Endodermal cell (in vitro differentiated cells): ENCODE measurements at regions not wholly inside any gene's neighbourhood (a gene's known extent, or its start where the extent isn't known, plus 50 kb on each side); places are given as distances from the start of the nearest gene placed in this dataset.

Experiments used
- DNase-seq: peaks from one replicate; pipeline ENCODE4 v3.0.0-alpha.2; 2017
- H3K27ac ChIP-seq: 2 replicates; pipeline ENCODE4 v1.5.1; 2013; ENCODE audit warnings: mild to moderate bottlenecking, low read depth, low read length, moderate library complexity
- H3K27me3 ChIP-seq: 2 replicates; pipeline ENCODE4 v1.6.1; 2013; ENCODE audit warnings: mild to moderate bottlenecking, low read length, moderate library complexity; ENCODE audit not compliant: insufficient read depth, control insufficient read depth, poor library complexity, severe bottlenecking
- H3K36me3 ChIP-seq: 2 replicates; pipeline ENCODE4 v1.7.0; 2013; ENCODE audit warnings: mild to moderate bottlenecking, low read length, moderate library complexity; ENCODE audit not compliant: control insufficient read depth, insufficient read depth
- H3K4me1 ChIP-seq: one replicate; pipeline ENCODE4 v1.7.0; 2013; ENCODE audit warnings: low read length; ENCODE audit not compliant: control insufficient read depth, insufficient read depth
- H3K4me3 ChIP-seq: 2 replicates; pipeline ENCODE4 v1.5.1; 2013; ENCODE audit warnings: mild to moderate bottlenecking, low read length, moderate library complexity
- H3K9ac ChIP-seq: 2 replicates; pipeline ENCODE4 v1.6.1; 2013; ENCODE audit warnings: mild to moderate bottlenecking, low read length, moderate library complexity; ENCODE audit not compliant: poor library complexity, severe bottlenecking; ENCODE audit errors: extremely low read depth
- H3K9me3 ChIP-seq: 2 replicates; pipeline ENCODE4 v1.6.1; 2013; ENCODE audit warnings: mild to moderate bottlenecking, low read length, moderate library complexity; ENCODE audit not compliant: control insufficient read depth
- H3K27ac Mint-ChIP-seq: 2 replicates; pipeline ENCODE4 v1.8.0; 2020; ENCODE audit warnings: mixed read lengths
- H3K27me3 Mint-ChIP-seq: 2 replicates; pipeline ENCODE4 v1.8.0; 2021; ENCODE audit warnings: mild to moderate bottlenecking, mixed read lengths; ENCODE audit not compliant: insufficient read depth
- H3K36me3 Mint-ChIP-seq: 2 replicates; pipeline ENCODE4 v1.8.0; 2020; ENCODE audit warnings: low read depth, mixed read lengths
- H3K4me1 Mint-ChIP-seq: 2 replicates; pipeline ENCODE4 v1.8.0; 2020; ENCODE audit warnings: mixed read lengths
- H3K4me3 Mint-ChIP-seq: 2 replicates; pipeline ENCODE4 v1.8.0; 2020; ENCODE audit warnings: mild to moderate bottlenecking, moderate library complexity, mixed read lengths
- H3K9me3 Mint-ChIP-seq: 2 replicates; pipeline ENCODE4 v1.8.0; 2020; ENCODE audit warnings: mild to moderate bottlenecking, mixed read lengths
- WGBS, 2 experiments: methylation state at CpG; one replicate each; pipeline versions ENCODE4 v1.1.5 to v1.1.7; 2013; ENCODE audit warnings: missing lambda C conversion rate in 2 of 2, mixed read lengths in 1 of 2; ENCODE audit not compliant: insufficient coverage in 1 of 2, insufficient read length in 1 of 2; 5-methylcytosine and 5-hydroxymethylcytosine counted together
- TF ChIP-seq, protein P1 (sequence below): fragments of 200-600 bp; sonication (generic); conservative IDR thresholded peaks from 2 replicates; pipeline ENCODE4 v1.5.0; 2021; ENCODE audit warnings: antibody characterized with exemption, mild to moderate bottlenecking

- H3K36me3 Mint-ChIP-seq, result no peaks in the 10 kb centered on the region
- no peak overlapping the region for H3K27ac ChIP-seq
- H3K36me3 ChIP-seq, result no peaks in the 10 kb centered on the region
- no peaks in the 10 kb centered on the region for H3K4me1 ChIP-seq
- no peak for DNase-seq
- H3K4me3 Mint-ChIP-seq, result no peak overlapping the region
- H3K9me3 ChIP-seq, result peaks cover 14% of the 10 kb centered on the region
- H3K4me1 Mint-ChIP-seq, result no peaks in the 10 kb centered on the region
- H3K9me3 Mint-ChIP-seq, result peaks cover 15% of the 10 kb centered on the region
- H3K27me3 ChIP-seq, result no peaks in the 10 kb centered on the region
- H3K27ac Mint-ChIP-seq, result no peak overlapping the region
- H3K4me3 ChIP-seq, result no peak overlapping the region
- H3K9ac ChIP-seq, result no peak overlapping the region
- TF ChIP-seq, protein P1, sequence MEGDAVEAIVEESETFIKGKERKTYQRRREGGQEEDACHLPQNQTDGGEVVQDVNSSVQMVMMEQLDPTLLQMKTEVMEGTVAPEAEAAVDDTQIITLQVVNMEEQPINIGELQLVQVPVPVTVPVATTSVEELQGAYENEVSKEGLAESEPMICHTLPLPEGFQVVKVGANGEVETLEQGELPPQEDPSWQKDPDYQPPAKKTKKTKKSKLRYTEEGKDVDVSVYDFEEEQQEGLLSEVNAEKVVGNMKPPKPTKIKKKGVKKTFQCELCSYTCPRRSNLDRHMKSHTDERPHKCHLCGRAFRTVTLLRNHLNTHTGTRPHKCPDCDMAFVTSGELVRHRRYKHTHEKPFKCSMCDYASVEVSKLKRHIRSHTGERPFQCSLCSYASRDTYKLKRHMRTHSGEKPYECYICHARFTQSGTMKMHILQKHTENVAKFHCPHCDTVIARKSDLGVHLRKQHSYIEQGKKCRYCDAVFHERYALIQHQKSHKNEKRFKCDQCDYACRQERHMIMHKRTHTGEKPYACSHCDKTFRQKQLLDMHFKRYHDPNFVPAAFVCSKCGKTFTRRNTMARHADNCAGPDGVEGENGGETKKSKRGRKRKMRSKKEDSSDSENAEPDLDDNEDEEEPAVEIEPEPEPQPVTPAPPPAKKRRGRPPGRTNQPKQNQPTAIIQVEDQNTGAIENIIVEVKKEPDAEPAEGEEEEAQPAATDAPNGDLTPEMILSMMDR, result no peak
- peaks cover 3% of the 10 kb centered on the region for H3K27me3 Mint-ChIP-seq
Observed at GRCh38 chr12:61397668-61398067, 862.5 kb upstream of the USP15 start.

- 72 to 79% methylated on average over 2 of the region's 2 CpGs for WGBS, 2 experiments
- Histone ChIP-seq H3K9ac (no peak overlapping the region), H3K4me3 (no peak overlapping the region), H3K27ac (no peak overlapping the region), H3K27me3 (no peaks in the 10 kb centered on the region), H3K9me3 (peaks cover 8% of the 10 kb centered on the region), H3K36me3 (no peaks in the 10 kb centered on the region), H3K4me1 (no peaks in the 10 kb centered on the region)
- H3K27ac Mint-ChIP-seq, result no peak overlapping the region
- no peak overlapping the region for H3K4me3 Mint-ChIP-seq
- H3K36me3 Mint-ChIP-seq, result no peaks in the 10 kb centered on the region
- H3K9me3 Mint-ChIP-seq, result peaks cover 2% of the 10 kb centered on the region
- no peaks in the 10 kb centered on the region for H3K27me3 Mint-ChIP-seq
- H3K4me1 Mint-ChIP-seq, result peaks cover 12% of the 10 kb centered on the region
- TF ChIP-seq, protein P1, result no peak
- no peak for DNase-seq
Observed at GRCh38 chr12:61412201-61412600, 848.0 kb upstream of the USP15 start.

DNA sequence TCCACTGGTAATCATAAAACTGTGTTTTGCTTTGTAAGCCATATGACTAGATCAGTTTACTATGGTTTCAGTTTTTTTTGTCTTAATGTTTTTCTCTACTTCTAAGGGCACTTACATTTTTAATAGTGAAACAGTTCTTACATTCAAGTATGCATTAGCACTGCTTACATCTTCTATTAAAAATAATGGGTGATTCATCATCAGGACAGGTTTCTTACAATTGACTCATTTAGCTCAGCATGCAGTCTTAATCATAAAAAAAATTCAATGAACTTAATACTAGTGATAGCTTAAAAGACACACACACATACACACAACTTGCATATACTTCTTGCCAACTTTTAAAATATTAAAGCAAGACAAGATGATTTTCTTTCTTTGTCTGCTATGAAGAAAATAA, 845.7 kb upstream of the USP15 start:
- Mint-ChIP-seq H3K4me3 (no peak overlapping the region), H3K4me1 (peaks cover 12% of the 10 kb centered on the region), H3K9me3 (peaks cover 9% of the 10 kb centered on the region), H3K36me3 (no peaks in the 10 kb centered on the region), H3K27ac (no peak overlapping the region), H3K27me3 (no peaks in the 10 kb centered on the region)
- Histone ChIP-seq H3K27ac (no peak overlapping the region), H3K4me1 (no peaks in the 10 kb centered on the region), H3K36me3 (no peaks in the 10 kb centered on the region), H3K9me3 (no peaks in the 10 kb centered on the region), H3K9ac (no peak overlapping the region), H3K27me3 (no peaks in the 10 kb centered on the region), H3K4me3 (no peak overlapping the region)
- TF ChIP-seq, protein P1, result no peak
- no peak for DNase-seq
